ENCODE measurements at regions not wholly inside any gene's neighbourhood (a gene's known extent, or its start where the extent isn't known, plus 50 kb on each side); places are given as distances from the start of the nearest gene placed in this dataset.

- no peaks in the 10 kb centered on the region for H3K36me3 Mint-ChIP-seq (ENCODE audit: low read depth, unreplicated experiment)
- no peak overlapping the region for H3K4me3 Mint-ChIP-seq (ENCODE audit: unreplicated experiment)
- TF ChIP-seq CTCF (IDR thresholded peaks at IDR 0.05; ENCODE audit: unreplicated experiment), result no peak
These were observed 84.8 kb downstream of the ADAMTS15 start for GRCh38 chr11:130533113-130533798.

GRCh38 chr11:130533871-130534270 lies 85.4 kb downstream of the ADAMTS15 start:
- Mint-ChIP-seq H3K36me3 (ENCODE audit: low read depth, unreplicated experiment) (no peaks in the 10 kb centered on the region), H3K4me3 (ENCODE audit: unreplicated experiment) (no peak overlapping the region), H3K4me1 (ENCODE audit: unreplicated experiment) (peaks cover 23% of the 10 kb centered on the region), H3K27me3 (ENCODE audit: unreplicated experiment) (no peaks in the 10 kb centered on the region), H3K27ac (ENCODE audit: unreplicated experiment) (no peak overlapping the region), H3K9me3 (ENCODE audit: unreplicated experiment) (no peaks in the 10 kb centered on the region)
- no peak for DNase-seq (ENCODE audit: low spot score)
- TF ChIP-seq CTCF (IDR thresholded peaks at IDR 0.05; ENCODE audit: unreplicated experiment), result no peak

More at GRCh38 chr11:130533113-130533798, 84.8 kb downstream of the ADAMTS15 start:
- no peak overlapping the region for H3K27ac Mint-ChIP-seq (ENCODE audit: unreplicated experiment)
- H3K27me3 Mint-ChIP-seq (ENCODE audit: unreplicated experiment), result no peaks in the 10 kb centered on the region
- no peak for DNase-seq (ENCODE audit: low spot score)
- no peaks in the 10 kb centered on the region for H3K9me3 Mint-ChIP-seq (ENCODE audit: unreplicated experiment)
- H3K4me1 Mint-ChIP-seq (ENCODE audit: unreplicated experiment), result peaks cover 29% of the 10 kb centered on the region

- no peak overlapping the region for H3K4me3 Mint-ChIP-seq (ENCODE audit: unreplicated experiment)
- H3K9me3 Mint-ChIP-seq (ENCODE audit: unreplicated experiment), result no peaks in the 10 kb centered on the region
- TF ChIP-seq CTCF (IDR thresholded peaks at IDR 0.05; ENCODE audit: unreplicated experiment), result no peak
- DNase-seq (ENCODE audit: low spot score), result no peak
- no peaks in the 10 kb centered on the region for H3K36me3 Mint-ChIP-seq (ENCODE audit: low read depth, unreplicated experiment)
- peaks cover 19% of the 10 kb centered on the region for H3K4me1 Mint-ChIP-seq (ENCODE audit: unreplicated experiment)
- no peaks in the 10 kb centered on the region for H3K27me3 Mint-ChIP-seq (ENCODE audit: unreplicated experiment)
- H3K27ac Mint-ChIP-seq (ENCODE audit: unreplicated experiment), result no peak overlapping the region
These were observed 86.1 kb downstream of the ADAMTS15 start for GRCh38 chr11:130534551-130534950.

- no peak overlapping the region for H3K4me3 Mint-ChIP-seq (ENCODE audit: unreplicated experiment)
- H3K9me3 Mint-ChIP-seq (ENCODE audit: unreplicated experiment), result no peaks in the 10 kb centered on the region
- DNase-seq (ENCODE audit: low spot score), result no peak
- no peak for TF ChIP-seq CTCF (IDR thresholded peaks at IDR 0.05; ENCODE audit: unreplicated experiment)
- no peak overlapping the region for H3K27ac Mint-ChIP-seq (ENCODE audit: unreplicated experiment)
- no peaks in the 10 kb centered on the region for H3K36me3 Mint-ChIP-seq (ENCODE audit: low read depth, unreplicated experiment)
- peaks cover 19% of the 10 kb centered on the region for H3K4me1 Mint-ChIP-seq (ENCODE audit: unreplicated experiment)
- no peaks in the 10 kb centered on the region for H3K27me3 Mint-ChIP-seq (ENCODE audit: unreplicated experiment)
These were observed 87.1 kb downstream of the ADAMTS15 start for GRCh38 chr11:130535520-130535919.
